ENCODE measurements at regions not wholly inside any gene's neighbourhood (a gene's known extent, or its start where the extent isn't known, plus 50 kb on each side); places are given as distances from the start of the nearest gene placed in this dataset.

DNA sequence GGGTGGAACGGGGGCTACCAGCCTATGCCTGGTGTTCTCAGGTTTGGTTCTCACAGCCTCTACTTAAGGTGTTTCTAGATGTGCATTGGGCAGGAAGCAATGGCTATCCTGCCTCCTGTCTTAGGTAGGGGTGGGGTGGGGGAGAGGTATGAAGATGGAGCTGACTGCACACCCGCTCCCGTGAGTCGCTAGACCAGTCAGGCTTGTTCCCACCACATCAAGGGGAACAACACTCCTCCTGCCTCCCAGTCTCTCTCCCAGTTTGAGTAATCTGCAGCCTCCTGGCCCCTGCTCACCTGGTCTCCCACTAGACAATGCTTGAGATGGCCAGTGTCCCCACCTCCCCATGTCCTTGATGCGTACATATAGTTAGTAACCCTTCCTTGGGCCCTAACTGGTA lies 79.3 kb upstream of the TENM4 start:
- Histone ChIP-seq H3K36me3 (no peaks in the 10 kb centered on the region), H3K4me1 (ENCODE audit: insufficient read depth) (no peaks in the 10 kb centered on the region), H3K27ac (no peak overlapping the region), H3K27me3 (no peaks in the 10 kb centered on the region), H3K9me3 (no peaks in the 10 kb centered on the region), H3K4me3 (no peak overlapping the region)
- no peak for DNase-seq
- no peak for TF ChIP-seq EP300 (IDR thresholded peaks at IDR 0.05)
- no peak for TF ChIP-seq POLR2A (IDR thresholded peaks at IDR 0.05)
- TF ChIP-seq, protein P1, sequence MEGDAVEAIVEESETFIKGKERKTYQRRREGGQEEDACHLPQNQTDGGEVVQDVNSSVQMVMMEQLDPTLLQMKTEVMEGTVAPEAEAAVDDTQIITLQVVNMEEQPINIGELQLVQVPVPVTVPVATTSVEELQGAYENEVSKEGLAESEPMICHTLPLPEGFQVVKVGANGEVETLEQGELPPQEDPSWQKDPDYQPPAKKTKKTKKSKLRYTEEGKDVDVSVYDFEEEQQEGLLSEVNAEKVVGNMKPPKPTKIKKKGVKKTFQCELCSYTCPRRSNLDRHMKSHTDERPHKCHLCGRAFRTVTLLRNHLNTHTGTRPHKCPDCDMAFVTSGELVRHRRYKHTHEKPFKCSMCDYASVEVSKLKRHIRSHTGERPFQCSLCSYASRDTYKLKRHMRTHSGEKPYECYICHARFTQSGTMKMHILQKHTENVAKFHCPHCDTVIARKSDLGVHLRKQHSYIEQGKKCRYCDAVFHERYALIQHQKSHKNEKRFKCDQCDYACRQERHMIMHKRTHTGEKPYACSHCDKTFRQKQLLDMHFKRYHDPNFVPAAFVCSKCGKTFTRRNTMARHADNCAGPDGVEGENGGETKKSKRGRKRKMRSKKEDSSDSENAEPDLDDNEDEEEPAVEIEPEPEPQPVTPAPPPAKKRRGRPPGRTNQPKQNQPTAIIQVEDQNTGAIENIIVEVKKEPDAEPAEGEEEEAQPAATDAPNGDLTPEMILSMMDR (IDR thresholded peaks at IDR 0.05) = no peak
- intact Hi-C loops (cut with DNase I) = no loop called here
- 92 to 96% (median 95%) methylated on average over 5 of the region's 5 CpGs for WGBS, 3 donors

DNA sequence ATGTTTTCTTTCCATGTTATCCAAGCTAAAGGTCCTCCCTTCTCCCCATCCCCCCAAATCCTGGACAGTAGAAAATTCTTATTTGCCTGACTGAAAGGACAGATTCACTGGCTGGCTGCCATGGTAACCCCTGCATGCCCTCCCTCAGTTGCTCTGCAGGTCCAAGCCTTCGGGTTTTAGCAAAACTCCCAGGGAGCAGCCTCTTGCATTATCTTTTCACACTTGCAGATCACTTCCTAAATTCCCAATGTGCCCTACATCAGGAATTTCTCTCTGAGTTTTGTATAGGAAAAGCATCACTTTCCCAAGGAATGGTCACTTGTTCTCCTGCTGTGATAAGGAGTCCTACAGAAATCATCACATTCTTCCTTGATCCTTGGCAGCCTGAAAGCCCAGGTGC lies 75.0 kb upstream of the TENM4 start:
- H3K36me3 ChIP-seq = no peaks in the 10 kb centered on the region
- no peak overlapping the region for H3K4me3 ChIP-seq
- no peaks in the 10 kb centered on the region for H3K27me3 ChIP-seq
- intact Hi-C loops (cut with DNase I) = no loop called here
- no peaks in the 10 kb centered on the region for H3K4me1 ChIP-seq (ENCODE audit: insufficient read depth)
- TF ChIP-seq EP300 (IDR thresholded peaks at IDR 0.05) = no peak
- TF ChIP-seq, protein P1 (IDR thresholded peaks at IDR 0.05) = no peak
- TF ChIP-seq POLR2A (IDR thresholded peaks at IDR 0.05) = no peak
- no peak overlapping the region for H3K27ac ChIP-seq
- H3K9me3 ChIP-seq = no peaks in the 10 kb centered on the region
- no peak for DNase-seq
- WGBS, 3 donors = 35 to 41% (median 36%) methylated on average over 1 of the region's 1 CpG

DNA sequence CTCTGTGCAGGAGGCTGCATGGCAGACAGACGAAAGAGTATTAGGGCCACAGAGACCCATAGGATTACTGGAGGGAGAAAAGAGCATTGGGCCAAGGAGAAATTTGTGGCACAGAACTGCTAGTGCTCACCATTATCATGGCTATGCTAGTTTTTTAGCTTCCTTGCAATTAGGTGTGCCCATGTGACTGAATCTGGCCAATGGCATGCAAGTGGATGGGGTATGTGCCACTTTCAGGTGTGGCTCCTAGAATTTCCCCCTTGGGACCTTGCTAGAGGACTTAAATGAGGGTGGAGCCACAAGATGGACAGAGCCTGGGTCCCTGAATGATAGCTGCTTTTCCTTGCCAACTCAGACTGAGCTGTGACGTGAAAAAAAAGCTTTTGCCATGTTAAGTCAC lies 73.9 kb upstream of the TENM4 start:
- H3K27ac ChIP-seq = no peak overlapping the region
- TF ChIP-seq, protein P1 (IDR thresholded peaks at IDR 0.05) = no peak
- TF ChIP-seq POLR2A (IDR thresholded peaks at IDR 0.05) (no peak), EP300 (IDR thresholded peaks at IDR 0.05) (no peak)
- H3K4me3 ChIP-seq = no peak overlapping the region
- H3K27me3 ChIP-seq = no peaks in the 10 kb centered on the region
- WGBS, 3 donors = 87 to 94% (median 94%) methylated on average over 2 of the region's 2 CpGs
- intact Hi-C loops (cut with DNase I) = no loop called here
- H3K4me1 ChIP-seq (ENCODE audit: insufficient read depth) = no peaks in the 10 kb centered on the region
- H3K9me3 ChIP-seq = no peaks in the 10 kb centered on the region
- no peaks in the 10 kb centered on the region for H3K36me3 ChIP-seq
- DNase-seq = no peak

DNA sequence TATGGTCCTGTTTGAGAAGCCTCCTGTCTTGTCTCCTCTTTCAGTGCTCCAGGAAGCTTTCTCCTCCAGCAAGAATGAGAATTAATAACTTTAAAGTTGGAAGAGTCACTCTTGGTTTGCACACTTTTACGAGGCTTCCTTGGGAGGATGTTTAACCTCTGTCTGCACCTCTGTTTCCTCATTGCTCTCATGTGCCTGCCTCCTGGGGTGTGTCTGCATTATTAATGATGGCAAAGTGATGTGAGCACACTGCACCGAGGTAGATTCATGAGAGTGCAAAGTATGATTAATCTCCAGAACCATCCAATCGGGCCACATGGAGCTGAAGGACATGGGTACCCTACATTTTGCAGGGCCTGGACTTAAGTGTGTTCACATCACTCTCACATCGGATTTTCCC lies 73.5 kb upstream of the TENM4 start:
- no peaks in the 10 kb centered on the region for H3K9me3 ChIP-seq
- TF ChIP-seq, protein P1 (IDR thresholded peaks at IDR 0.05) = no peak
- TF ChIP-seq POLR2A (IDR thresholded peaks at IDR 0.05) (no peak), EP300 (IDR thresholded peaks at IDR 0.05) (no peak)
- DNase-seq = no peak
- no peaks in the 10 kb centered on the region for H3K36me3 ChIP-seq
- H3K27me3 ChIP-seq = no peaks in the 10 kb centered on the region
- intact Hi-C loops (cut with DNase I) = no loop called here
- H3K4me1 ChIP-seq (ENCODE audit: insufficient read depth) = no peaks in the 10 kb centered on the region
- H3K4me3 ChIP-seq = no peak overlapping the region
- H3K27ac ChIP-seq = no peak overlapping the region
- WGBS, 3 donors = 64 to 82% (median 75%) methylated on average over 4 of the region's 4 CpGs
